GM19438 (cell line): ENCODE measurements at regions not wholly inside any gene's neighbourhood (a gene's known extent, or its start where the extent isn't known, plus 50 kb on each side); places are given as distances from the start of the nearest gene placed in this dataset.

Source experiments
- ATAC-seq: cut with Tn5 transposase; IDR thresholded peaks from one replicate; pipeline ENCODE4 v1.9.1; 2021; ENCODE audit warnings: low read depth; ENCODE audit not compliant: unreplicated experiment

- no peak for ATAC-seq
These were observed 537.6 kb downstream of the EFNB2 start for GRCh38 chr13:105997581-105998550.

DNA sequence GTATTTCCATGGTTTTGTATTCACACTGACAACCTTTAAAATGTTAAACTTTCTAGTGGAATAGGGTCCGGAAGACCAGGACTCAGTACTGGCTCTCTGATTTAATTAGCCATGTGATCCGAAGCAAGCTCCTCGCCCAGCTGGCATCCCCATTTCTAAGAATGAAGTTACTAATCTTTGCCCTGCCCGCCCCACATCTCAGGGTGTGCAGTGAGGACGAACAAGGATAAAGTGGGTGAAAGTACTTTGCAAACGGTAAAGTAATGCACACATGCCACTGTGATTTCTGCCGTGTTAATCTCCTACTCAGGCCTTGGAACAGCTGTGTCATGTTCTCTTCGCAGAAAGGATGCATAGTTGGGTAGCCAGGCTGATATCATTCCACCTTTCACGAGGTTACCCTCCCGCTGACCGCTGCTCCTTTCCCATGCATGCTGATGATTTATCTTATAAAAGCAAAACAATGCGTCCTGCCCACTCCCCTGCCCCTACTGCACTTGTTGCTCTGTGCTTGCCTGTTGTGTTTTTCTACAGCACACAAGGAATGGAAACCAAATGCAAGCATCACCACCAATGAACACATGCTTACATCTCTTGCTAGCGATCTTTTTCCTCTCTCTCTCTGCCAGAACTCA lies 539.0 kb downstream of the EFNB2 start:
- no peak for ATAC-seq

GRCh38 chr13:105994340-105994739 lies 541.1 kb downstream of the EFNB2 start:
- ATAC-seq, result no peak

DNA sequence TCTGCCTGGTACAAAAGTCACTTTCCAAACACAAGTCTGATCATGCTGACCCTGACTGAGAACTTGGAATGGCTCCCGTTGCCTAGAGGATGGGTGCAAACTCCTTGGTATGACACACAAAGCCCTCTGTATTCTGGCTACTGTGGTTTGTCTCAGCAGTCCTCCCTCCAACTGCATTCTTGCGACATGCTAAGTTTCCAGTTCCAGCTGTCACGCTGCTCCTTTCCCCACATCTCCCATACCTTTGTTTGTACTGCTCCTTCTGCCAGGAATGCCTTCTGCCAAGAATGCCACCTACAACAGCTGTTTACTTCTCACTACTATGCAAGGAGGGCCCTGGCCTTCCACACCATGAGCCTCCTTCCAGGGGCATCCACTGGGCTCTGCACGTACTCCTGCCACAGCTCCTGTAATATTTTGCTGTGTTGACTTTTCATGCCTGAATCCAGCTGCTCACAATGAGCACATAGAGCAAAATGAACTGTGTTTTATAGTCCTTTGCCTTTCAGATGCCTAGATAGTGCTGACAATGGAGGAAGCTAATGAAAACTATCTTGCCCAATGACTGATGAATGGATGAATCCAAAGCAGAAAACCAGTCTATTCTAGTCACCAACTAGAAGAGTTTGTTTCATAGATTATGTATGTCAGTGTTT lies 543.7 kb downstream of the EFNB2 start:
- ATAC-seq, result no peak

DNA sequence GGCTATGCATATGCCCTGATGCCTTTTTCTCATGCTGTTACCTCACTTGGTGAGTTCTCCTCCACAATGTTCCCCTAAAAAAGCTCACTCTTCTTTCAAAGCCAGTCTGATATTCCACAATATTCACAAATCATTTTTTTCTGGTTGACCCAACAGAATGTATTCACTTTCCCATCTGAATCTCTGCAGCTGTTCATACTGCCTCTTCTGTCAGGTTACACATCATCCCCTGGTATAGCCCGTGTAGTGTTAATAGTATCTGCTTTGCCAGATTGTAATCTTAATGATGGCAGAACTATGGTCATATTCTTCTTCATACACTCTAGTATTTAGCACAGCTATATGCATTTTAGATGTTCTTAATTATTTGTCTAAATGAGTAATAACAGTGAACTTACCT lies 544.3 kb downstream of the EFNB2 start:
- no peak for ATAC-seq

GRCh38 chr13:105990256-105990958 lies 545.1 kb downstream of the EFNB2 start:
- no peak for ATAC-seq

DNA sequence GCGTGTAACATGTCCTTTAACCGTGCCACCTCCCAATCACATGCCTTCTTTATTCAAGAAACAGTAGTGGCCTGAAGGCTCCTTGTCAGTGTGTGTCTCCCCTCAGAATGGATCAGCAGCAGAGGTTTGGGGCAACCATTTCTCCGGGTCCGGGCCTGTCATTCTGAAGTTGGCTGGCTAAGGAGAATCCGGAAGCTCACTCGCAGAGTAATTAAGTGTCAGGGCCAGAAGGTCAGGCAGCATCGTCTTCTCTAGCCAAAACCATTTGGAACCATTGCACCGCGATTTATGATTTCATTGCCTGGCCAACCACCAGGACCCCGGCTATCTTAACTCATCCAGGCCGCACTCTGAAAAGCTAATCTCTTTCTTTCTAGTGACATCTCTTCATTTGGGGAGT lies 550.8 kb downstream of the EFNB2 start:
- ATAC-seq, result no peak

- no peak for ATAC-seq
These were observed 551.2 kb downstream of the EFNB2 start for GRCh38 chr13:105984236-105984635.

- no peak for ATAC-seq
These were observed 553.1 kb downstream of the EFNB2 start for GRCh38 chr13:105982219-105982930.

- no peak for ATAC-seq
These were observed 556.1 kb downstream of the EFNB2 start for GRCh38 chr13:105979131-105980011.

DNA sequence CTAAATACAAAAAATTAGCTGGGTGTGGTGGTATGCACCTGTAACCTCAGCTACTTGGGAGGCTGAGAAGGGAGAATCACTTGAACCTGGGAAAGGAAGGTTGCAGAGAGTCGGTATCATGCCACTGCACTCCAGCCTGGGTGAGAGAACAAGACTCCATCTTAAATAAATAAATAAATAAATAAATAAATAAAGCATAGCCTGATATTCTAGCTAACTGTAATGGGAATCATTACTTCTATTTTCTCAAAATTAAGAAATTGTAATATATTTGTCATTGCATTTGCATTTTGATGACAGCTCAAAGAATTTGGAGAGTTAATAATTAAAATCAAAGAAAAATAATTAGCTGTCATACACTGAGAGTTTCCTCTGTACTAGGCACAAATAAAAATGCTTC lies 561.1 kb downstream of the EFNB2 start:
- no peak for ATAC-seq

DNA sequence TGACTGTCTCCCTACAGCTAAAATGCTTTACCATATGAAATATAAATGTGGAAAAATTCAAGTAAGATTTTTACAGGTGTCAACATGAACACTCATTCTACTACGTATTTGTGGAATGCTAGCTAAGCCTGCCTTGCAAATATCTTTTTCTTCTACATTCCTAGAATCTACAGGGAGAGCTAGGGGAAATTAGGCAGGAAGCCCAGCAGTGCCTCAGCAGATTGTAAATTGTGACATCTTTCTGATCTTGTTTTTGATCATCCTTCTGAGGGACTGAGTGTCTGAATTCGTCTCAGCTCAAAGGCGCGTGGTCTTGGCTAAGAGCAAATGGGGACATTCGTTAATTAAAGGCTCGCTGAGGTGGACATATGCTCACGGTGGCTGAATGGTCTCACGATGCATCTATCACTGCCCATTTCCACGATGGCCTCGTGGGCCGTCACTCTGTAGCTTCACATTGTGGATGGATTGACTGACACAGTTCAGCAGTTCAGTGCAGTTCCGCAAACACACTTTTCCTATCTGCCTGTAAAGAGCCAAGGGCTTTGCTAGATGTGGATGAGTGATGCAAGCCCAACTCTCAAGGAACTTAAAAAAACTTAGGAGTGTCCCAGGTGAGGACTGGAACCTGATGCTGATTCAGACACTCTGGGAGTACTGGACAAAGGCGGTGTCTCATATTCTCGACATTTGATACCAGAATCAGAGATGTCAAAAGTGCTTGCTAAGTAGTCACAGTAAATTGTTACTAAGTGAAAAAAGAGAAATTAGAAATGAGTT lies 562.5 kb downstream of the EFNB2 start:
- ATAC-seq, result no peak

GRCh38 chr13:105972306-105972721 lies 563.1 kb downstream of the EFNB2 start:
- no peak for ATAC-seq

- no peak for ATAC-seq
These were observed 563.7 kb downstream of the EFNB2 start for GRCh38 chr13:105971738-105972137.

DNA sequence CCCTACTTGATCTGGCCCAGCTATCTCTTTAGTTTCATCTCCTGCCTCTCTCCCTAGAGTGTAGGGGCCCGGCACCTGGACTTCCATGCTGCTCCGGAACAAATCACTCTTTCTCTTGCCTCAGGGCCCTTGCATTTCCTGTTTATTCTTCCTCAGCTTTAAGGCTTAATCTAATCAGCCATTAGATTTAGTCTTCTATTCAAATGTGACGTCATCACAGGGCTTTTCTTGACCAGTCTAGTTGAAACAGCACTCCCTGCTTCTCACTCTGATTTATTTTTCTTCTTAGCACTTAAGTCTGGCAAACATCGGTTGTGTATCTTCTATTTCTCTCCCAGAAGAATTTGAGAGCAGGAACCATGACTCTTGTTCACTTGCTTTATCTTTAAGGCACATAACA lies 564.1 kb downstream of the EFNB2 start:
- no peak for ATAC-seq

DNA sequence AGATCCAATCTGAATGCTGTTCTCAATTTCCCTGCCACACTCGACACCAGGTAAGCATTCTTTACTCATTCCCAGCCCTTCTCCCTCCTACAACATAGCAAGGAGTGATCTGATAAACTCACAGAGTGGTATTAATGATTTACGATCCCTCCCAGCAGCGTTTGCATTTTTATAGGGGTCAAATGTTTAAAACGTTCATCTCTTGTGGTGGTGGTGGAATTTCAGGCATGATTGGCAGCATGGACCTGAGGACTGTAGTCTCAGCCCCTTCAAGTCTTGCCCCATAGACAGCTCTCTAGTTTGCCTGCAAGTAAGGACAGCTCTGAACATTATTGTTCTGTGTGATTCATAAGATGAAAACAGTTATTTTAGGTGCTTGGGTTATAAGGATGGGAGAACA lies 565.7 kb downstream of the EFNB2 start:
- no peak for ATAC-seq

DNA sequence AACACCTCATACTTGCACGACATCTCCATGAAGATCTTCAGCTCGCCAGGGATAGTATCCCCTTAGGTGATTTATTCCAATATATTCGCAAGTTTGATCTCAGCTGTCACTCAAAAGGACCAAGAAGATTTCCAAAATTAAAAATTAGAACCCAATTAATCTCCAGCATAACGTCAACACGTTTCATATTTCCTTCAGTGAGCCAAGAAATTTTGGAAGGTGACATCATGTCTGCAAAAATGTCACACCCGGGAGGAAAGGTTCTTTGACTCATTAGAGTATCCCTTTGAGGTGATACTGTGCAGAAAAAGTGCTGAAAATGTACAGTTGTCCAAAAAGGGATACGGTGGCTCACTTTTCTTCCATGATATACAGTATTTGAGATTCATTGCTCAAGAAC lies 569.6 kb downstream of the EFNB2 start:
- no peak for ATAC-seq

- ATAC-seq, result no peak
These were observed 573.4 kb downstream of the EFNB2 start for GRCh38 chr13:105962080-105962479.
